DOHH2 (cell line): ENCODE measurements at regions not wholly inside any gene's neighbourhood (a gene's known extent, or its start where the extent isn't known, plus 50 kb on each side); places are given as distances from the start of the nearest gene placed in this dataset.

ENCODE experiments used
- H3F3A ChIP-seq: fragments of 200-600 bp; sonication (generic), shearing (Covaris generic); 2 replicates; pipeline ENCODE4 v1.6.0; 2016; ENCODE audit warnings: antibody characterized with exemption, mild to moderate bottlenecking; ENCODE audit not compliant: control insufficient read depth, insufficient read depth
- H3K27ac ChIP-seq: fragments of 200-600 bp; sonication (generic); 2 replicates; pipeline ENCODE4 v1.5.1; 2014; ENCODE audit warnings: low read depth, mild to moderate bottlenecking, low read length, moderate library complexity
- H3K27me3 ChIP-seq: fragments of 200-600 bp; sonication (generic); 2 replicates; pipeline ENCODE4 v1.6.1; 2014; ENCODE audit warnings: mild to moderate bottlenecking, low read length, mixed read lengths; ENCODE audit not compliant: control insufficient read depth
- H3K36me3 ChIP-seq: fragments of 200-600 bp; sonication (generic); 2 replicates; pipeline ENCODE4 v1.6.1; 2014; ENCODE audit warnings: mild to moderate bottlenecking, low read length, moderate library complexity, mixed read lengths; ENCODE audit not compliant: control insufficient read depth
- H3K4me1 ChIP-seq: fragments of 200-600 bp; sonication (generic); 2 replicates; pipeline ENCODE4 v1.6.1; 2014; ENCODE audit warnings: mild to moderate bottlenecking, low read length, mixed read lengths; ENCODE audit not compliant: control insufficient read depth
- H3K4me2 ChIP-seq: fragments of 200-600 bp; sonication (generic); 2 replicates; pipeline ENCODE4 v1.6.0; 2014; ENCODE audit warnings: mild to moderate bottlenecking, low read length, moderate library complexity
- H3K4me3 ChIP-seq: fragments of 200-600 bp; sonication (generic); 2 replicates; pipeline ENCODE4 v1.5.1; 2014; ENCODE audit warnings: mild to moderate bottlenecking, low read length, mixed read lengths
- H3K79me2 ChIP-seq: fragments of 200-600 bp; sonication (generic); 2 replicates; pipeline ENCODE4 v1.6.1; 2014; ENCODE audit warnings: mild to moderate bottlenecking, low read length, mixed read lengths; ENCODE audit not compliant: control insufficient read depth
- H3K9me2 ChIP-seq: fragments of 200-600 bp; sonication (generic); replicated peaks from 2 replicates; pipeline ENCODE4 v1.6.1; 2014; ENCODE audit warnings: mild to moderate bottlenecking, low read length, mixed read lengths; ENCODE audit not compliant: control insufficient read depth
- H3K9me3 ChIP-seq: fragments of 200-600 bp; sonication (generic); 2 replicates; pipeline ENCODE4 v1.6.1; 2014; ENCODE audit warnings: antibody characterized with exemption, low read length, mixed read lengths; ENCODE audit not compliant: control insufficient read depth, insufficient read depth
- H4K20me1 ChIP-seq: fragments of 200-600 bp; sonication (generic); 2 replicates; pipeline ENCODE4 v1.6.0; 2014; ENCODE audit warnings: low read depth, mild to moderate bottlenecking, antibody characterized with exemption, low read length, moderate library complexity; ENCODE audit not compliant: control insufficient read depth, insufficient read depth
- EZH2phosphoT487 ChIP-seq: fragments of 200-600 bp; sonication (generic); IDR thresholded peaks from 2 replicates; pipeline ENCODE4 v1.6.1; 2017; ENCODE audit warnings: borderline replicate concordance, mild to moderate bottlenecking, antibody characterized with exemption, low read length, moderate library complexity, mixed read lengths
- TF ChIP-seq, protein P1 (sequence below): fragments of 200-600 bp; sonication (generic); IDR thresholded peaks from one replicate; pipeline ENCODE4 v1.5.1; 2014; ENCODE audit warnings: antibody characterized with exemption, mild to moderate bottlenecking, low read depth, low read length; ENCODE audit not compliant: poor library complexity, severe bottlenecking

DNA sequence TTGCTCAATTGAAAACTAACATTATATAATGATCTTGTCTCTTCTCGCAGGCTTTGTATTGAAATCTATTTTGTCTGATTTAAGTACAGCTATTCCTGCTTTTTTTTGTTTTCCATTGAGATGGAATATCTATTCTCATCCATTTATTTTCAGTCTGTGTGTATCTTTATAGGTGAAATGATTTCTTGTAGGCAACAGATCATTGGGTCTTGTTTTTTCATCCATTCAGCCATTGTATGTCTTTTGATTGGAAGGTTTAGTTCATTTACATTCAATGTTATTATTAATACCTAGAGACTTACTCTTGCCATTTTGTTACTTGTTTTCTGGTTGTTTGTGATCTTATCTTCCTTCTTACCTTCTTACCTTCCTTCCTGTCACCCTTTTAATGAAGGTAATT is 77.8 kb upstream of the TRPC6 start:
- no peak overlapping the region for H3K4me2 ChIP-seq
- no peaks in the 10 kb centered on the region for H3K79me2 ChIP-seq
- H4K20me1 ChIP-seq = no peaks in the 10 kb centered on the region
- no peaks in the 10 kb centered on the region for H3F3A ChIP-seq
- TF ChIP-seq, protein P1, sequence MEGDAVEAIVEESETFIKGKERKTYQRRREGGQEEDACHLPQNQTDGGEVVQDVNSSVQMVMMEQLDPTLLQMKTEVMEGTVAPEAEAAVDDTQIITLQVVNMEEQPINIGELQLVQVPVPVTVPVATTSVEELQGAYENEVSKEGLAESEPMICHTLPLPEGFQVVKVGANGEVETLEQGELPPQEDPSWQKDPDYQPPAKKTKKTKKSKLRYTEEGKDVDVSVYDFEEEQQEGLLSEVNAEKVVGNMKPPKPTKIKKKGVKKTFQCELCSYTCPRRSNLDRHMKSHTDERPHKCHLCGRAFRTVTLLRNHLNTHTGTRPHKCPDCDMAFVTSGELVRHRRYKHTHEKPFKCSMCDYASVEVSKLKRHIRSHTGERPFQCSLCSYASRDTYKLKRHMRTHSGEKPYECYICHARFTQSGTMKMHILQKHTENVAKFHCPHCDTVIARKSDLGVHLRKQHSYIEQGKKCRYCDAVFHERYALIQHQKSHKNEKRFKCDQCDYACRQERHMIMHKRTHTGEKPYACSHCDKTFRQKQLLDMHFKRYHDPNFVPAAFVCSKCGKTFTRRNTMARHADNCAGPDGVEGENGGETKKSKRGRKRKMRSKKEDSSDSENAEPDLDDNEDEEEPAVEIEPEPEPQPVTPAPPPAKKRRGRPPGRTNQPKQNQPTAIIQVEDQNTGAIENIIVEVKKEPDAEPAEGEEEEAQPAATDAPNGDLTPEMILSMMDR = no peak
- no peak for TF ChIP-seq EZH2phosphoT487
- H3K27ac ChIP-seq = no peak overlapping the region
- no peak overlapping the region for H3K4me3 ChIP-seq
- H3K9me3 ChIP-seq = no peaks in the 10 kb centered on the region
- H3K27me3 ChIP-seq = no peaks in the 10 kb centered on the region
- no peaks in the 10 kb centered on the region for H3K36me3 ChIP-seq
- H3K4me1 ChIP-seq = no peaks in the 10 kb centered on the region
- H3K9me2 ChIP-seq = no peaks in the 10 kb centered on the region
